ENCODE measurements at regions not wholly inside any gene's neighbourhood (a gene's known extent, or its start where the extent isn't known, plus 50 kb on each side); places are given as distances from the start of the nearest gene placed in this dataset.

GRCh38 chr14:51582437-51582836 is 69.3 kb upstream of the FRMD6 start:
- Histone ChIP-seq H3K79me2 (ENCODE audit: control insufficient read depth, insufficient read depth, low read length) (no peaks in the 10 kb centered on the region), H3K9me3 (replicated peaks; ENCODE audit: control insufficient read depth, insufficient read depth, low read length) (no peaks in the 10 kb centered on the region), H3K9ac (replicated peaks; ENCODE audit: extremely low read depth, insufficient read depth, low read length) (no peak overlapping the region), H3K4me3 (replicated peaks in 1 of 3; ENCODE audit: insufficient read depth in 1 of 3, low read depth in 1 of 3, low read length in 3 of 3) (no peak overlapping the region), H3K4me2 (ENCODE audit: insufficient read depth, low read length) (no peak overlapping the region), H3K27me3 (ENCODE audit: control insufficient read depth in 2 of 2, insufficient read depth in 2 of 2, low read length in 2 of 2) (no peaks in the 10 kb centered on the region), H3K9me1 (replicated peaks; ENCODE audit: control insufficient read depth, extremely low read depth, insufficient read depth, low read length) (no peaks in the 10 kb centered on the region), H3K36me3 (ENCODE audit: control insufficient read depth in 2 of 2, extremely low read depth in 1 of 2, insufficient read depth in 2 of 2, low read length in 2 of 2) (no peaks in the 10 kb centered on the region), H3K27ac (ENCODE audit: insufficient read depth, low read depth, low read length) (no peak overlapping the region), H3K4me1 (ENCODE audit: control insufficient read depth, extremely low read depth, insufficient read depth, low read length) (peaks cover 41% of the 10 kb centered on the region), H4K20me1 (replicated peaks; ENCODE audit: control insufficient read depth, extremely low read depth, insufficient read depth, low read length) (no peaks in the 10 kb centered on the region), H2AFZ (ENCODE audit: low read depth, low read length) (no peak overlapping the region)
- DNase-seq (ENCODE audit: low read depth, low spot score): peak; percentile 73
- no TSS peak for BruUV-seq (replicated peaks)
- POLR2A ChIA-PET: interaction anchor here (1.6 kb wide), 1 partner anchor 70 kb away, joined by 4 read pairs; the partner anchor contains the start of gene FRMD6
- CTCF ChIA-PET: interaction anchor here (0.9 to 2.5 kb wide), 6 partner anchors 10 to 299 kb away, joined by 3 to 8 read pairs (median 6); no protein-coding TSS in a partner anchor
- dilution Hi-C loops (cut with MboI; ENCODE audit: extremely low pct_ligation_motif_present, low sequenced_read_pairs): no loop called here
- intact Hi-C loops (cut with micrococcal nuclease): no loop called here
- peak; percentile 62 for FAIRE-seq
- no peak for TF ChIP-seq FOS (IDR thresholded peaks at IDR 0.05; ENCODE audit: borderline replicate concordance, insufficient read depth, low read length)
- no peak for TF ChIP-seq MYC (IDR thresholded peaks at IDR 0.05; ENCODE audit: low read depth, low read length)
- no peak for TF ChIP-seq EZH2 (IDR thresholded peaks at IDR 0.05; ENCODE audit: borderline replicate concordance, low read depth, low read length, severe bottlenecking)
- TF ChIP-seq GATA2 (IDR thresholded peaks at IDR 0.05; ENCODE audit: insufficient read depth, insufficient read length, low read depth, low read length): peak; percentile 31

- CTCF ChIA-PET: interaction anchor here (2.1 kb wide), 1 partner anchor 32 kb away, joined by 6 read pairs; no protein-coding TSS in a partner anchor
- no peak for DNase-seq (ENCODE audit: low read depth, low spot score)
- Histone ChIP-seq H3K9me3 (replicated peaks; ENCODE audit: control insufficient read depth, insufficient read depth, low read length) (no peaks in the 10 kb centered on the region), H3K9ac (replicated peaks; ENCODE audit: extremely low read depth, insufficient read depth, low read length) (no peak overlapping the region), H3K9me1 (replicated peaks; ENCODE audit: control insufficient read depth, extremely low read depth, insufficient read depth, low read length) (no peaks in the 10 kb centered on the region), H3K27me3 (ENCODE audit: control insufficient read depth in 2 of 2, insufficient read depth in 2 of 2, low read length in 2 of 2) (no peaks in the 10 kb centered on the region), H4K20me1 (replicated peaks; ENCODE audit: control insufficient read depth, extremely low read depth, insufficient read depth, low read length) (no peaks in the 10 kb centered on the region), H2AFZ (ENCODE audit: low read depth, low read length) (no peak overlapping the region), H3K79me2 (ENCODE audit: control insufficient read depth, insufficient read depth, low read length) (no peaks in the 10 kb centered on the region), H3K4me1 (ENCODE audit: control insufficient read depth, extremely low read depth, insufficient read depth, low read length) (peaks cover 23% of the 10 kb centered on the region), H3K36me3 (ENCODE audit: control insufficient read depth in 2 of 2, extremely low read depth in 1 of 2, insufficient read depth in 2 of 2, low read length in 2 of 2) (no peaks in the 10 kb centered on the region), H3K27ac (ENCODE audit: insufficient read depth, low read depth, low read length) (no peak overlapping the region), H3K4me3 (replicated peaks in 1 of 3; ENCODE audit: insufficient read depth in 1 of 3, low read depth in 1 of 3, low read length in 3 of 3) (no peak overlapping the region), H3K4me2 (ENCODE audit: insufficient read depth, low read length) (no peak overlapping the region)
- TF ChIP-seq JUN (IDR thresholded peaks at IDR 0.05; ENCODE audit: borderline replicate concordance, insufficient read depth, insufficient read length, low read depth) (no peak), CTCF (IDR thresholded peaks at IDR 0.05; ENCODE audit: extremely low read depth in 1 of 2, insufficient read depth in 1 of 2, low read depth in 1 of 2, low read length in 2 of 2) (no peak), MAX (IDR thresholded peaks at IDR 0.05; ENCODE audit: insufficient read depth, insufficient read length) (no peak), FOS (IDR thresholded peaks at IDR 0.05; ENCODE audit: borderline replicate concordance, insufficient read depth, low read length) (no peak), EZH2 (IDR thresholded peaks at IDR 0.05; ENCODE audit: borderline replicate concordance, low read depth, low read length, severe bottlenecking) (no peak), POLR2A (IDR thresholded peaks at IDR 0.05; ENCODE audit: low read depth, low read length) (no peak), GATA2 (IDR thresholded peaks at IDR 0.05; ENCODE audit: insufficient read depth, insufficient read length, low read depth, low read length) (no peak)
- no peak for FAIRE-seq
- BruUV-seq (replicated peaks): no TSS peak
- intact Hi-C loops (cut with micrococcal nuclease) (no loop called here), dilution Hi-C loops (cut with MboI; ENCODE audit: extremely low pct_ligation_motif_present, low sequenced_read_pairs) (no loop called here)
- POLR2A ChIA-PET: no interaction called here
These were observed 66.7 kb upstream of the FRMD6 start for GRCh38 chr14:51585055-51585454.

All from endothelial cell of umbilical vein (primary cell).